Activated B cell treated with CpG ODN at 0.5 μM for 24 hours (primary cell): ENCODE measurements at regions not wholly inside any gene's neighbourhood (a gene's known extent, or its start where the extent isn't known, plus 50 kb on each side); places are given as distances from the start of the nearest gene placed in this dataset.
"Not testable (repeated sequence)": the region's sequence is repeated elsewhere in the genome, so short reads cannot be mapped to it uniquely, and the experiment has no call there.

Experiments used
- ATAC-seq: fragments of 200-7000 bp; cut with Tn5 transposase; one replicate; pipeline ENCODE4 v1.10.0; 2021; ENCODE audit warnings: low read depth, mild to moderate bottlenecking, moderate library complexity
- CTCF ChIA-PET: fragments of 350-600 bp; sonication (Branson Sonifier 250); formaldehyde crosslinking; loops from one replicate; lab custom pipeline; 2021; ENCODE audit warnings: antibody characterized with exemption; lab: Charles Lee
- POLR2A ChIA-PET: fragments of 350-600 bp; sonication (Branson Sonifier 250); formaldehyde crosslinking; loops from one replicate; lab custom pipeline; 2021; ENCODE audit warnings: antibody characterized with exemption; lab: Charles Lee
- DNase-seq: peaks from one replicate; pipeline ENCODE4 v3.0.0; 2022
- H3K27ac Mint-ChIP-seq: one replicate; pipeline ENCODE4 v1.8.0; 2020; ENCODE audit warnings: mixed read lengths
- H3K27me3 Mint-ChIP-seq: one replicate; pipeline ENCODE4 v1.8.0; 2021; ENCODE audit warnings: mixed read lengths
- H3K36me3 Mint-ChIP-seq: one replicate; pipeline ENCODE4 v1.8.0; 2021; ENCODE audit warnings: low read depth, mixed read lengths
- H3K4me1 Mint-ChIP-seq: one replicate; pipeline ENCODE4 v1.8.0; 2021; ENCODE audit warnings: mixed read lengths
- H3K4me3 Mint-ChIP-seq: one replicate; pipeline ENCODE4 v1.8.0; 2020; ENCODE audit warnings: mild to moderate bottlenecking, mixed read lengths
- H3K9me3 Mint-ChIP-seq: one replicate; pipeline ENCODE4 v1.8.0; 2020; ENCODE audit warnings: mixed read lengths
- CTCF ChIP-seq: fragments of 200-600 bp; IDR thresholded peaks from one replicate; pipeline ENCODE4 v1.8.0; 2022; ENCODE audit warnings: antibody characterized with exemption, mild to moderate bottlenecking
- intact Hi-C: fragments of 100-400 bp; cut with micrococcal nuclease; formaldehyde crosslinking; loops from one replicate; pipeline ENCODE4 v1.15.1; 2024

GRCh38 chr5:167296661-167297060 is 994.8 kb upstream of the WWC1 start:
- POLR2A ChIA-PET = no interaction called here
- no peak overlapping the region for H3K4me3 Mint-ChIP-seq

GRCh38 chr5:167299861-167300260 is 991.6 kb upstream of the WWC1 start:
- H3K4me3 Mint-ChIP-seq, H3K27ac Mint-ChIP-seq: not testable (repeated sequence)

More at GRCh38 chr5:167296661-167297060, 994.8 kb upstream of the WWC1 start:
- no peak for DNase-seq
- ATAC-seq = no peak
- Mint-ChIP-seq H3K4me1 (no peaks in the 10 kb centered on the region), H3K9me3 (peaks cover 4% of the 10 kb centered on the region), H3K27me3 (no peaks in the 10 kb centered on the region), H3K27ac (no peak overlapping the region), H3K36me3 (no peaks in the 10 kb centered on the region)
- TF ChIP-seq CTCF = no peak
- intact Hi-C loops = no loop called here
- CTCF ChIA-PET = no interaction called here

GRCh38 chr5:167303582-167303981 is 987.9 kb upstream of the WWC1 start:
- intact Hi-C loops = no loop called here

More at GRCh38 chr5:167299861-167300260, 991.6 kb upstream of the WWC1 start:
- intact Hi-C loops, POLR2A ChIA-PET, ATAC-seq, H3K9me3 Mint-ChIP-seq, CTCF ChIA-PET, H3K27me3 Mint-ChIP-seq, H3K4me1 Mint-ChIP-seq, DNase-seq, H3K36me3 Mint-ChIP-seq: not testable (repeated sequence)

GRCh38 chr5:167304834-167305469 is 986.5 kb upstream of the WWC1 start:
- no peaks in the 10 kb centered on the region for H3K27me3 Mint-ChIP-seq
- intact Hi-C loops = no loop called here
- no peaks in the 10 kb centered on the region for H3K4me1 Mint-ChIP-seq
- CTCF ChIA-PET = no interaction called here
- POLR2A ChIA-PET = no interaction called here
- no peak for ATAC-seq
- no peak overlapping the region for H3K4me3 Mint-ChIP-seq
- no peak for DNase-seq
- H3K27ac Mint-ChIP-seq = no peak overlapping the region
- no peaks in the 10 kb centered on the region for H3K36me3 Mint-ChIP-seq
- H3K9me3 Mint-ChIP-seq = peaks cover 2% of the 10 kb centered on the region
- no peak for TF ChIP-seq CTCF

More at GRCh38 chr5:167303582-167303981, 987.9 kb upstream of the WWC1 start:
- Mint-ChIP-seq H3K9me3 (peaks cover 2% of the 10 kb centered on the region), H3K27me3 (no peaks in the 10 kb centered on the region), H3K36me3 (no peaks in the 10 kb centered on the region), H3K4me1 (no peaks in the 10 kb centered on the region), H3K4me3 (no peak overlapping the region), H3K27ac (no peak overlapping the region)
- ChIA-PET CTCF (no interaction called here), POLR2A (no interaction called here)
- no peak for TF ChIP-seq CTCF
- DNase-seq (no peak), ATAC-seq (no peak)

- ATAC-seq (no peak), DNase-seq (no peak)
- no peaks in the 10 kb centered on the region for H3K4me1 Mint-ChIP-seq
- ChIA-PET POLR2A (no interaction called here), CTCF (no interaction called here)
- intact Hi-C loops = no loop called here
- TF ChIP-seq CTCF = no peak
- H3K27me3 Mint-ChIP-seq = no peaks in the 10 kb centered on the region
- H3K27ac Mint-ChIP-seq = no peak overlapping the region
- H3K4me3 Mint-ChIP-seq = no peak overlapping the region
- H3K9me3 Mint-ChIP-seq = peaks cover 2% of the 10 kb centered on the region
- H3K36me3 Mint-ChIP-seq = no peaks in the 10 kb centered on the region
These were observed 985.7 kb upstream of the WWC1 start for GRCh38 chr5:167305591-167306213.
